ENCODE measurements at regions not wholly inside any gene's neighbourhood (a gene's known extent, or its start where the extent isn't known, plus 50 kb on each side); places are given as distances from the start of the nearest gene placed in this dataset.

GRCh38 chr1:168867941-168868634 lies 139.1 kb upstream of the DPT start:
- DNase-seq (ENCODE audit: low read depth, low spot score) = no peak

GRCh38 chr1:168871531-168871930 lies 142.5 kb upstream of the DPT start:
- no peak for DNase-seq (ENCODE audit: low read depth, low spot score)

- no peak for DNase-seq (ENCODE audit: low read depth, low spot score)
These were observed 146.8 kb upstream of the DPT start for GRCh38 chr1:168875831-168876230.

DNA sequence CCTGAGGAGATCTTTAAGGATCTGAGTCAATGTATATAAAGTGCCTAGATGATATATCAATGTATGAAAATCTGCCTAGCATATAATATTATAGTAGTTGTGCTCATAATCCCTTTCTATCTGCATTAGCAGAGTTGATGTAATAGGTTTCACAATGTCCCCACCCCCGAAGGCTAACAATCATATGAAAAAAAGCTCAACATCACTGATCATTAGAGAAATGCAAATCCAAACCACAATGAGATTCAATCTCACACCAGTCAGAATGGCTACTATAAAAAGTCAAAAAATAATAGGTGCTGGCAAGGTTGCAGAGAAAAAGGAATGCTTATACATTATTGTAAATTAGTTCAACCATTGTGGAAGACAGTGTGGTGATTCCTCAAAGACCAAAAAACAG lies 147.8 kb upstream of the DPT start:
- no peak for DNase-seq (ENCODE audit: low read depth, low spot score)

DNA sequence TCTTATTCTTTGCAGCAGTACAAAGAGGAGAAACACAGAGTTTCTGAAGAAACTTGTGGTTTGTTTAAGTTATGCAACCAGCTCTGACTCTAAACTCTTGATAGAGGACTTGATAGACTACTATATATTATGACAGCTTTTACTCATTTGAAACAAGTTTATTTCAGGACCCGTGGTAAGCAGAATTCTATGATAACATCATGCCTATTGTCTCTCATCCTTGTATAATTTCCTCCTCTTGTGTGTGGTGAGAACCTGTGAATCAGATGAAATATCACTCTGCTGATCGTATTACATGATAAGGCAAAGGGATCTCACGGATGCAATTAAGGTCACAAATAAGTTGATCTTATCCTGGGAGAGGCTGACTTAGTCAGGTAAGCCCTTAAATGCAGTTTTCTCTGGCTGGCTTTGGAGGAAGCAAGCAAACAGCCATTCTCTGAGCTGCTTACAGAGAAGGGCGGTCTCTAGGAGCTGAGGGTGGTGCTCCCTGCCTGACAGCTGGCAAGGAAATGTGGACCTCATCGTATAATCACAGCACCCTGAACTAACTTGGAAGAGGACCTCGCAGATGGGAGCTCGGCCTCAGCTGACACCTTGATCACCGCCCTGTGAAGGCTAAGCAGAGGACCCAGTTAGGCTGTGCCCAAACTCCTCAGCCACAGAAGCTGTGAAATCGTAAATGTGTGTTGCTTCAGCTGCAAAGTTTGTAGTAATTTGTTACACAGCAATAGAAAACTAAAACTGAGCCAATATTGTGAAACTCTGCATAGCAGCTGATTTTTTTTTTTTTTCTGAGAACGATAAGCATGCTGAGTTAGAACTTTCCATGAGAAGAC lies 151.1 kb upstream of the DPT start:
- no peak for DNase-seq (ENCODE audit: low read depth, low spot score)

DNA sequence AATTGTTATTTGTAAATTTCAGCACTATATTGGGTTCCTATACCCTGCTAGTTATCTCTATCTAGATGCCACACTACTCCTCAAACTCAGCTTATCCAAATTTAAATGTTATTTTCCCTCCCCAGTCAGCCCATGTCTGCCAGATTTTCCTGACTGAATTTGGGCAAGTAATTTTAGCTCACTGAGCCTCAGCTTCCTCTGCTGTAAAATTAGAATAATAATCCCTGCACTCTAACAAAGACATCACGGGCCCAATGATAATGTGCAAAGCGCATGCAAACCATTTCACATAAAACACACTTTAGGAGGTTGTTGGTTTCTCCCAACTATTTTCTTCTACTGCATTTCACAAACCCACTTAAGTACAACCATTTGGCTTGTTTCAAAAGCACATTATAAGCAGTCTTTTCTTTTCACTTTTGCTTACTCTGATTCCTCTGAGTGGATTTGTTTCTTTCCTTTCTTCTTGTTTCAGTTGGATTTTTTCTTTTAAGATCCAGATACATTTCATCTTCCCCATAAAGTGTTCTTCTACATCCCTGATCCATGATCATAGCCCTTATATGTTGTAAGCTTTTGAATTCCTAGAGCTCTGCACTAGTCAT lies 152.8 kb upstream of the DPT start:
- DNase-seq (ENCODE audit: low read depth, low spot score) = no peak

DNA sequence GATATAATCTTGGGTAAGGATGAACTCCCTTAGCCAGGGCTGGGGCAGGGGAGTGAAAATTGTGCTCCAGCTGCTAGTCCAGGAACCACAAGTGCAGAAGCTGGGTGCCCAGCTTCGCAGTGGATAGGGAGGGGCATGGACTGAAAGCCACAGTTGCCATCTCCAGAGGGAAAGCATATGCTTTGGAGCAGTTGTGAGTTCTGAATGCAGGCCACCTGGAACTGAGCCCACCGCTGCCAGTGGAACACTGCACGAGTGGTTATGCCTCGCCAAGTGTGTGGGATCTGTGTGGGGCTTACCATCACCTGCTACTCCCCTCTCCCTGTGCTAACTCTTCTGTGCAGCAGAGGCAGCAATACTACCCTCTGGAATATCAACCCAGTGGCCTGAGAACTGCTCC lies 158.4 kb upstream of the DPT start:
- no peak for DNase-seq (ENCODE audit: low read depth, low spot score)

DNA sequence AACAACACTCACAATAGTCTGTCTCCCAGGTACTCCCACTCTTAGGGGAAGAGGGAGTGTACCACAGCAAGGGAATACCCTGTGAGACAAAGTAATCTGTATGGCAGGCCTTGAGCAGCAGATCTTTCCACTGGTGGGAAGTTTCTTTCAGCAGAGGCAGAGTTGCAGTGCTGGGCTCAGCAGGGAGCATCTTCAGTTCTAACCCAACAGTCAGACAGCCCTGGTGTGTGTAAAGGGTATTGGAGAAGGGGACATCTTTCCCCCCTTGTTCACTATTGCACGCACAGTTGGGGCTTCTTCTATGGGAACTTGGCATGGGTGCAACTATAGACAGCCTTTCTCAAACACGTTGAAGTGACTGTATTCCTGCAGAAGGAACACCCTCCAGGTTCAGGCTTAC lies 159.4 kb upstream of the DPT start:
- DNase-seq (ENCODE audit: low read depth, low spot score) = no peak

DNA sequence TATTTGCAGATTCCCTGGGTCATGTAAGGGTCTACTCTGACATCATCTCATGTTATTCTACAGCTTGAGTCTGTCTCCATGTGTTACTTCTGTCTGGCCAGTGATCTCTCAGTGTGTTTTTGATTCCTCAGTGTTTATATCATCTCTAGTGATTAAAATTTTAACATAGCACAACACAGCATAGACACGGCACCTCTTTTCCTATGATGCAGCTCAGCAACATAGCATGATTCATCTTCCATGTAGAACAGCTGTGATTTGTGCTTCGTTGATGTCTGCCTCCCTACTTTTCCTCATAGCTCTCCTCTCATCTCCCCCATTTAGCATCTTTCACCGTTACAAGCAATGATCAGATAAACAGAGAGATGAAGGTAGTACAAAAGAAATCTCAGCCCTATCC lies 163.9 kb upstream of the DPT start:
- no peak for DNase-seq (ENCODE audit: low read depth, low spot score)

DNA sequence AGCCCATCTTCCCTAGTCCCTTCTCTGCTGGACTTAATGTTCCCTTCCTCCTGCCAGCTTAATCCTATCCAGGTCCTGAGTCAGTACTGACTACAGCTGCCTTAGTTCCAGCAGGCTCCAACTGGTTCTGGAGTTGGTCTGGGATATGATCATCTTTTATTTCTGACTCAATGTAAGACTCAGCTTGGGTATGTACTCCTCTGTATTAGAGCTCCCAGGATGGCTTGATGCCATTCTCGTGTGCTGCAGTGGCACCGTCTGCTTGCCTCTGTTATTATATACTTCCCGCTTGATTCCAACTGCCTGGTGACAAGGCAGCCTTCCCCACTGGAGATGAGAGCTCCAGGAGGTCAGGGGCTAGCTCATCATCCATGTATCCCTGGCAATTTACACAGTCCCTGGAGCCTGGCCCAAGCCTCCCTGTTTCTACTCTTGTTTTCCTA lies 164.4 kb upstream of the DPT start:
- no peak for DNase-seq (ENCODE audit: low read depth, low spot score)

DNA sequence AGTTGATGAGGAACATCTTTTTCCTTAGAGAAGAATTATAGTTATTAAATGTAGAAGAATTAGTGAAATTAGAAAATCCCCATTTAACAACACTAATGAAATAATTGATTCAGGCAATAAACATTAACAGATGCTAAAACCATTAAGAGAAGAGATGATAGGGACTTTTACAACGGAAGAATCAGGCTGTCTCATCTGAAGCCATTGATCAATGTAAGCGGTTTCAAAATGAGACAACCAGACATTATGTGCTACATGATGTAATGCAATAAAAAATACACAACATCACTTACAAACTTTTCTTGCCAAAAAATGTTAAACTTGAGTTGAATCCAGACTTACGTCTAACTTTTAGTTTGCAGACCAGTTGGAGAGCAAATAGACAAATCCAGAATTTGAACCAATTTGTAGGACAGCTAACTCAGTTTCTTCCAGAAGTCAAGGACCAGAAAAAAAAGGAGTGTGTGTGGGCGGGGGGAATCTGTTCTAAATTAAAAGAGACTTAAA lies 165.4 kb upstream of the DPT start:
- no peak for DNase-seq (ENCODE audit: low read depth, low spot score)

DNA sequence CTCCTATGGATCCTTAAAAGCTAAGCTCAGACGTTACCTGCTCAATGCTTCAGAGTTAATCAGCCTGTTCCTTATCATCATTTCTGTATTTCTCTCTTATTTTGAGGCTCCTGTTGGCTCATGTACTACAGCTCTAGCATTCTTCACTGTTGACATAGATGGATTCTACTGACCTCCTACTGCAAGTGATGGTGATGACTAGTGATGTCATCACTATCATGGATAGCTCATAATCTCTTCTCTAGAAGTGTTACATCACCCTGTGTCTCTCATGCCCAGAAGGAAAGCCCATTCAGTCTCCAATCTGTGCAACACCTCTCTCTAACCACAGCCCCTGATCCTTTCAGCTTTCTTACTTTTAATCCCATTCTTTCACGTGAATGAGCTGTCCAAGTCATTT lies 168.2 kb upstream of the DPT start:
- no peak for DNase-seq (ENCODE audit: low read depth, low spot score)

- no peak for DNase-seq (ENCODE audit: low read depth, low spot score)
These were observed 174.3 kb upstream of the DPT start for GRCh38 chr1:168903237-168903830.

DNA sequence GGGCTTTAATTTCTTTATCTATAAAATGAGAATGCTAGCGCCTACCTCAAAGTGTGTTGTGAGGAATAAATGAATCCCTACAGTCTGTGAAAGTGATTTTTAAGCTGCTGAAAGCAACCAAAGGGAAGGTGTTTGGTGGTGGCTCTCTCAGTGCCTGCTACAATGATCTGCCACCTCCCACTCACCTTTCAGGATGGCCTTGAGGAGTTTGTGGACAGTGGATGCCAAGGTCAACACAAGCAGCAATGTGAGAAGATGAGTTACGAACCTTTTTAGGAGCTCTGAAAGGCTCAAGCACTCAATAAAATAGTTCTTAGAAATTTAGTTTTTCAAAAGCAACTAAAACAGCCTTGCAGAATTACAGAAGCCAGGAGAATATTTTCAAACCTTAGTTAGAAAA lies 176.6 kb upstream of the DPT start:
- DNase-seq (ENCODE audit: low read depth, low spot score) = no peak

- DNase-seq (ENCODE audit: low read depth, low spot score) = no peak
These were observed 177.4 kb upstream of the DPT start for GRCh38 chr1:168906367-168906766.

DNA sequence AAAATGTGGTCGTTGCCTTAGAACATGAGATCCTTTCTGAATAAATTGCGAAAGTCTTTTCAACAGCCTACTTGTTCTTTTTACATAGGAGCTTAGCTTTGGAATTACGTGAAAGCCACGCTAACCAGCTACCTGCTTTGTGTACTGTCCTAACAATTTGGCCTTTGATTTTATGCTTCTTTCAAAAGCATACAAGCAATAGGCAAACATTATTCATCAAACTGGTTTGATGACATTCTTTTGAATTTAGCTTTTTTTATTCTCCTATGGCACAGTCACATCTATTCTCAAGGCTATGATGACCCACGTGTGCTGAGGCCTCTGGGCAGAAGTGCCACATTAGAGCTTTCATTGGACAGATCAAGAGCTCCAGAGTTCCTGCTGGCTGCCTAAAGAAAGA lies 178.0 kb upstream of the DPT start:
- no peak for DNase-seq (ENCODE audit: low read depth, low spot score)

DNA sequence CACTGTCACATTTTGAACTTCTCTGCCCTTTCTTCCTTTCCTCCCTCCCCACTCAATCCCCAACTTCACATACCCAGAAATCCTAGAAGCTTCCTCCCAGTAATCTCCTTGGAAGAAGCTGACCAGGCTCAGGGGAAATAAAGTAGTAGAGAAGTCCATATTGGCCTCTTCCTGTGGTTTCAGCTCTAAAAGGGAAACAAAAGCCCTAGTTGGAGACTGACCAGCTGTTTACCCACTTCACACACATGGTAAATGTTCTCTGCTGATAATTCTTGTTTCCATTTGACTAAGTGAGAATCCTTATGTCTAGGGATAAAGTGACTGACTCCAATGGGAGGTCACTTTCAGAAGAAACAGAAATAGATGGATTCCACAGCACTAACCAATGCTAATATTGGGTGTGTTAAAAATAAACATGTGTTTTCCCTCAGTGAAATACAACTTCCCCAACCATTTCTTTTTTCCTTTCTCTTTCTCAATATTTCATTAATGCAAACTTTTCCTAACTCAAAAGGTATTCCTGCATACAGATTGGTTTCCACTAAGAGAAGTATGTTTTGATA lies 178.9 kb upstream of the DPT start:
- DNase-seq (ENCODE audit: low read depth, low spot score) = no peak

DNA sequence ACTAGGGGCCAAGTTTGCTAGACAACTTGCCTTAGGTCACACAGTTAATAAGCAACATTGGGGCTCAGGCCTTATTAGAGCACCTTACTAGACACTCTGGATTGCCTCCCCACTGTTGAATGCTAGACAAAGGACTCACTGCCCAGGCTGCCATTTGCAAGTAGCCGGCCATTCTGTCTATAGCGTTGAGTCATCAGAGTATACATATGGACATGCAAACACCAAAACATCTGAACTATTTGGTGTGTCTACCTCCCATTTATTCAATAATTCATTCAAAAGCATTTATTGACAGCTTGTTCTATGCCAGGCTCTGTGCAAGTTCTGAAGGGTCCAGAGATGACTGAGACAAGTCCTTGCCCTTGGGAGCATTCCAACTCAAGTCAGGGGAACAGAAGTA lies 181.4 kb upstream of the DPT start:
- DNase-seq (ENCODE audit: low read depth, low spot score) = no peak

- no peak for DNase-seq (ENCODE audit: low read depth, low spot score)
These were observed 182.4 kb upstream of the DPT start for GRCh38 chr1:168911370-168911769.

DNA sequence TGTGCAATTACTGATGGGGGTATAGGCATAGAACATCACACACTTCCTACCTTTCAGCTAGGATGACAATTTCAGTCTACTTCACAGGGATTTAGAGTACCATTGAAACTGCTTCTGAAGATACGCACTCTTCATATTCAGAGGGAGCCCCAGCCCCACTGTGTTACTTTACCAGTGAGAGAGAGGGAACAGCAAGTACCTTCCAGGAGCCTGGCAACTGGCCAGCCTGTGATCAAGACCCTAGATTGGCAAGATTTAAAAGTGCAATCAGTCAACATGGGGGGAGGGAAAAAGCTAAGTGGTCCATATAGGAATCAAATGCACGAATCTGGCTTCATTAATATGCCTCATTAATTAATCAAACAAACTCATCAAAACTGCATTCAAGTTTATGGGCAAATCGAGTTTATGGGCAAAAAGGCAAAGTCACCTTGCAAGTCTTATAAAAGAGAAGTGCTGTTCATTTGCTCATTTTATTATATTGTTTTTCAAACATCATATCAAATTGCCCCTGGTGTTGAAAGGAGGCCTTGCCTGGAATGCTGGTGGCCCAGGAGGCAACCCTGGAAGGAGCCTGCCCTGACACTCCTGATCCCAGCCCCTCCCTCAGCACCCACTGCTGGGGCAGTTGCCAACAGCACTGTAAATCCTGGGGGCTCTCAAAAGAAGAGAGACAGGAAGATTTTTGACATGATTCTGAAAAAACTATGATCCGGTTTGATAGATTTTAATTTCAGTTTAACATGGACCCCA lies 184.9 kb upstream of the DPT start:
- DNase-seq (ENCODE audit: low read depth, low spot score) = no peak

- DNase-seq (ENCODE audit: low read depth, low spot score) = no peak
These were observed 188.3 kb upstream of the DPT start for GRCh38 chr1:168917309-168917708.

Data from astrocyte of the hippocampus (primary cell).